Chondrocyte (in vitro differentiated cells): ENCODE measurements at regions not wholly inside any gene's neighbourhood (a gene's known extent, or its start where the extent isn't known, plus 50 kb on each side); places are given as distances from the start of the nearest gene placed in this dataset.
"Not testable (repeated sequence)": the region's sequence is repeated elsewhere in the genome, so short reads cannot be mapped to it uniquely, and the experiment has no call there.

Source experiments
- DNase-seq: peaks from one replicate; pipeline ENCODE4 v3.0.0; 2021; ENCODE audit warnings: mixed read lengths, low spot score
- H3K27ac Mint-ChIP-seq: one replicate; pipeline ENCODE4 v1.8.0; 2021; ENCODE audit warnings: mild to moderate bottlenecking, moderate library complexity, mixed read lengths; ENCODE audit not compliant: unreplicated experiment
- H3K27me3 Mint-ChIP-seq: 2 replicates; pipeline ENCODE4 v1.8.0; 2021; ENCODE audit warnings: low read depth, mixed read lengths
- H3K36me3 Mint-ChIP-seq: 2 replicates; pipeline ENCODE4 v1.8.0; 2021; ENCODE audit warnings: low read depth, mixed read lengths
- H3K4me1 Mint-ChIP-seq: 2 replicates; pipeline ENCODE4 v1.8.0; 2021; ENCODE audit warnings: low read depth, mild to moderate bottlenecking, mixed read lengths
- H3K4me3 Mint-ChIP-seq: one replicate; pipeline ENCODE4 v1.8.0; 2021; ENCODE audit warnings: mild to moderate bottlenecking, moderate library complexity, mixed read lengths; ENCODE audit not compliant: unreplicated experiment
- H3K9me3 Mint-ChIP-seq: 2 replicates; pipeline ENCODE4 v1.8.0; 2021; ENCODE audit warnings: low read depth, mixed read lengths
- CTCF ChIP-seq: fragments of 200-600 bp; sonication (generic); IDR thresholded peaks from 2 replicates; pipeline ENCODE4 v1.5.0; 2021; ENCODE audit warnings: antibody characterized with exemption, mild to moderate bottlenecking, moderate library complexity

GRCh38 chr12:24349051-24349799, 399.8 kb upstream of the SOX5 start:
- no peak for TF ChIP-seq CTCF
- no peak for DNase-seq
- no peak overlapping the region for H3K27ac Mint-ChIP-seq
- no peak overlapping the region for H3K4me3 Mint-ChIP-seq
- no peaks in the 10 kb centered on the region for H3K4me1 Mint-ChIP-seq
- peaks cover 3% of the 10 kb centered on the region for H3K36me3 Mint-ChIP-seq
- no peaks in the 10 kb centered on the region for H3K27me3 Mint-ChIP-seq
- peaks cover 9% of the 10 kb centered on the region for H3K9me3 Mint-ChIP-seq

GRCh38 chr12:24348180-24348579, 398.7 kb upstream of the SOX5 start:
- not testable (repeated sequence) for H3K4me3 Mint-ChIP-seq, DNase-seq, H3K27me3 Mint-ChIP-seq, H3K4me1 Mint-ChIP-seq, H3K27ac Mint-ChIP-seq, H3K36me3 Mint-ChIP-seq, H3K9me3 Mint-ChIP-seq

- TF ChIP-seq CTCF = no peak
- no peaks in the 10 kb centered on the region for H3K27me3 Mint-ChIP-seq
- H3K9me3 Mint-ChIP-seq = peaks cover 2% of the 10 kb centered on the region
- no peak overlapping the region for H3K4me3 Mint-ChIP-seq
- peaks cover 7% of the 10 kb centered on the region for H3K4me1 Mint-ChIP-seq
- H3K36me3 Mint-ChIP-seq = no peaks in the 10 kb centered on the region
- H3K27ac Mint-ChIP-seq = no peak overlapping the region
- no peak for DNase-seq
These were observed 378.8 kb upstream of the SOX5 start for GRCh38 chr12:24328261-24328660.

DNA sequence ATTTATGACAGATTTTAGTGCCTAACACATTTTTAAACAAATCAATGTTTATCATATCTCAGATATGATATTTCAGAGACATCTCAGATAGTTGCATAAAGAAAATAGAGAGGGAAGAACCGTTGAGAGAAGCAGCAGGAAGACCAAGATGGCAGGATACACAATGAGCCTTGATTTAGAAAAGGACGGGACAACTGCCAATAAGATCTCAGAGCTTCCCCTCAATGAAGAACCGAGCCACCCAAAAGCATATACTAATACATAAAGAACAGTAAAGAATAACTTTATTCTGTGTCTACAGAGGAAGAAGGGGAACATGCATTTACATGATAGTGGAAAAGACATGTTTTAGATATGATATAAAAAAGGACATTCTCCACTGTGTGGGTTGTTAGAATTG, 375.9 kb upstream of the SOX5 start:
- H3K9me3 Mint-ChIP-seq = peaks cover 2% of the 10 kb centered on the region
- peaks cover 7% of the 10 kb centered on the region for H3K4me1 Mint-ChIP-seq
- H3K36me3 Mint-ChIP-seq = no peaks in the 10 kb centered on the region
- no peak overlapping the region for H3K27ac Mint-ChIP-seq
- no peak overlapping the region for H3K4me3 Mint-ChIP-seq
- DNase-seq = no peak
- no peaks in the 10 kb centered on the region for H3K27me3 Mint-ChIP-seq
- no peak for TF ChIP-seq CTCF

DNA sequence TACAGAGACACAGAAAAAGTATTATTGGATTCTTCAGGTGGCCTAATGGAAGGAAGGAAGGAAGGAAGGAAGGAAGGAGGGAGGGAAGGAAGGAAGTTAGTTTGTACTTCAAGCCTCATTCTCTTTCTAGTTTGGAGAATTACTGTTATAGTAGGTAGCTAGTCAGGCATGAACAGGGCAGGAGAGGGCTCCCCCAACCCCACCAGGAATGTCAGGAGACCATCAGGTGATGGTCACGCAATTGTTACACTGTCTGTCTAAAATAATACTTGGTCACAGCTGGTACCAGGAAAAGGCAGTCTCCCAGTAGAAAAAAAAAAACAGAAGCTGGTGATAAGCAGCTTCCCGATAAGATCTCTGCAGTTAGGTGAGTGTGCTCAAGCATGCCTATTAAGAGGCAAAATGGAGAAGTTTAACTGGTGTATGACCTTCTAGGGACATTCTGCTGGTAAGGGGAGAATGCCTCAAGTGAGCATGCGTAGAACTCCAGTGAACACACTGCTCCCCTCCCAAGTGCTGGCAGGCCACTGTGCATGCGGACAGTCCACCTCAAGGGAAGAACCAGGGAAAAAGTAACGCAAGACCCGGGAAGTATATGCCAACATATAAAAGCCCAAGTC, 358.4 kb upstream of the SOX5 start:
- H3K4me1 Mint-ChIP-seq = no peaks in the 10 kb centered on the region
- no peak overlapping the region for H3K27ac Mint-ChIP-seq
- no peak overlapping the region for H3K4me3 Mint-ChIP-seq
- no peaks in the 10 kb centered on the region for H3K27me3 Mint-ChIP-seq
- TF ChIP-seq CTCF = no peak
- H3K36me3 Mint-ChIP-seq = no peaks in the 10 kb centered on the region
- H3K9me3 Mint-ChIP-seq = peaks cover 2% of the 10 kb centered on the region
- DNase-seq = no peak

DNA sequence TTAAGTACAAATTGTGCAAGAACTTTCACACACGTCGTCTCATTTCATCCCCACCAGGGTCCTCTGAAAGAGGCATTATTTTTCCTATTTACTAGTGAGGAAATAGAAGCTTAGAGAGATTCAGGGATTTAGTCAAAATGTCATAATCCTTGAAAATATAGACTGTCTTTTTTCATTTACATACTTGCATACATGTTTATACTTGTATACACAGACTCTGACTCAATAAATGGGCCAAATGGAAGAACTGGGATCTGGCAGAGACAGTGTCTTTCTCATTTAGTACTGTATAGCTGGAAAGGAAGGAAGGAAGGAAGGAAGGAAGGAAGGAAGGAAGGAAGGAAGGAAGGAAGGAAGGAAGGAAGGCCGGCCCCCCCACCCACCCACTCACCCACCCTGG, 357.7 kb upstream of the SOX5 start:
- H3K4me3 Mint-ChIP-seq = no peak overlapping the region
- no peaks in the 10 kb centered on the region for H3K27me3 Mint-ChIP-seq

More for the DNA sequence above, 357.7 kb upstream of the SOX5 start:
- Mint-ChIP-seq H3K4me1 (no peaks in the 10 kb centered on the region), H3K27ac (no peak overlapping the region), H3K36me3 (no peaks in the 10 kb centered on the region), H3K9me3 (peaks cover 2% of the 10 kb centered on the region)
- DNase-seq = no peak
- no peak for TF ChIP-seq CTCF
